Fibroblast of lung (primary cell): ENCODE measurements at regions not wholly inside any gene's neighbourhood (a gene's known extent, or its start where the extent isn't known, plus 50 kb on each side); places are given as distances from the start of the nearest gene placed in this dataset.

Source experiments
- EZH2 ChIP-seq: IDR thresholded peaks from 2 replicates; pipeline ENCODE4 v1.5.1; 2012; ENCODE audit warnings: low read length, control low read depth, mild to moderate bottlenecking; ENCODE audit errors: missing control alignments
- TF ChIP-seq, protein P1 (sequence below), 2 donors: IDR thresholded peaks in 1 of 2; conservative IDR thresholded peaks in 1 of 2; 1 replicate in 1 of 2; 2 replicates in 1 of 2; pipeline ENCODE4 v1.5.1; 2011 to 2012; ENCODE audit warnings: low read length in 2 of 2, control low read depth in 1 of 2, inconsistent platforms in 1 of 2, low read depth in 1 of 2, mild to moderate bottlenecking in 1 of 2

- TF ChIP-seq, protein P1, sequence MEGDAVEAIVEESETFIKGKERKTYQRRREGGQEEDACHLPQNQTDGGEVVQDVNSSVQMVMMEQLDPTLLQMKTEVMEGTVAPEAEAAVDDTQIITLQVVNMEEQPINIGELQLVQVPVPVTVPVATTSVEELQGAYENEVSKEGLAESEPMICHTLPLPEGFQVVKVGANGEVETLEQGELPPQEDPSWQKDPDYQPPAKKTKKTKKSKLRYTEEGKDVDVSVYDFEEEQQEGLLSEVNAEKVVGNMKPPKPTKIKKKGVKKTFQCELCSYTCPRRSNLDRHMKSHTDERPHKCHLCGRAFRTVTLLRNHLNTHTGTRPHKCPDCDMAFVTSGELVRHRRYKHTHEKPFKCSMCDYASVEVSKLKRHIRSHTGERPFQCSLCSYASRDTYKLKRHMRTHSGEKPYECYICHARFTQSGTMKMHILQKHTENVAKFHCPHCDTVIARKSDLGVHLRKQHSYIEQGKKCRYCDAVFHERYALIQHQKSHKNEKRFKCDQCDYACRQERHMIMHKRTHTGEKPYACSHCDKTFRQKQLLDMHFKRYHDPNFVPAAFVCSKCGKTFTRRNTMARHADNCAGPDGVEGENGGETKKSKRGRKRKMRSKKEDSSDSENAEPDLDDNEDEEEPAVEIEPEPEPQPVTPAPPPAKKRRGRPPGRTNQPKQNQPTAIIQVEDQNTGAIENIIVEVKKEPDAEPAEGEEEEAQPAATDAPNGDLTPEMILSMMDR (conservative IDR thresholded peaks at IDR 0.05 in 1 of 2, IDR thresholded peaks at IDR 0.05 in 1 of 2; ENCODE audit: low read depth in 1 of 2, low read length in 2 of 2), result no peak
- TF ChIP-seq EZH2, result no peak
Measured at GRCh38 chr13:62324842-62325241, 909.2 kb upstream of the PCDH20 start.
